GM12878 (cell line): ENCODE measurements at regions not wholly inside any gene's neighbourhood (a gene's known extent, or its start where the extent isn't known, plus 50 kb on each side); places are given as distances from the start of the nearest gene placed in this dataset.

Experiments used
- BACH1 ChIP-seq: fragments of 450-650 bp; IDR thresholded peaks from 2 replicates; pipeline ENCODE4 v1.6.1; 2017; ENCODE audit warnings: mild to moderate bottlenecking, borderline replicate concordance
- CEBPB ChIP-seq, 2 experiments: fragments of 150-350 bp in 1 of 2; IDR thresholded peaks; 2 replicates each; pipeline ENCODE4 v1.6.1; 2012 to 2014; ENCODE audit warnings: low read depth in 2 of 2, low read length in 2 of 2, borderline replicate concordance in 1 of 2, inconsistent platforms in 1 of 2
- CTCF ChIP-seq, 3 experiments: IDR thresholded peaks in 2 of 3; conservative IDR thresholded peaks in 1 of 3; 2 replicates each; pipeline ENCODE4 v1.5.1; 2011; ENCODE audit warnings: low read depth in 3 of 3, low read length in 3 of 3, mild to moderate bottlenecking in 3 of 3, control low read depth in 2 of 3, moderate library complexity in 2 of 3, inconsistent platforms in 1 of 3, mixed read lengths in 1 of 3; ENCODE audit not compliant: control insufficient read depth in 2 of 3, insufficient read depth in 1 of 3; ENCODE audit errors: extremely low read depth in 1 of 3
- NBN ChIP-seq: fragments of 450-650 bp; IDR thresholded peaks from 2 replicates; pipeline ENCODE4 v1.6.1; 2016
- NFIC ChIP-seq: IDR thresholded peaks from 2 replicates; pipeline ENCODE4 v1.6.1; 2012; ENCODE audit warnings: low read depth, mild to moderate bottlenecking, inconsistent platforms, low read length, moderate library complexity
- POLR2A ChIP-seq: IDR thresholded peaks from 2 replicates; pipeline ENCODE4 v1.6.1; 2011; ENCODE audit warnings: low read depth, mild to moderate bottlenecking, low read length
- POLR2AphosphoS5 ChIP-seq: IDR thresholded peaks from 2 replicates; pipeline ENCODE4 v1.6.1; 2011; ENCODE audit warnings: mild to moderate bottlenecking, low read length, inconsistent platforms
- REST ChIP-seq: IDR thresholded peaks from 2 replicates; pipeline ENCODE4 v1.6.1; 2012; ENCODE audit warnings: mild to moderate bottlenecking, low read depth, low read length

DNA sequence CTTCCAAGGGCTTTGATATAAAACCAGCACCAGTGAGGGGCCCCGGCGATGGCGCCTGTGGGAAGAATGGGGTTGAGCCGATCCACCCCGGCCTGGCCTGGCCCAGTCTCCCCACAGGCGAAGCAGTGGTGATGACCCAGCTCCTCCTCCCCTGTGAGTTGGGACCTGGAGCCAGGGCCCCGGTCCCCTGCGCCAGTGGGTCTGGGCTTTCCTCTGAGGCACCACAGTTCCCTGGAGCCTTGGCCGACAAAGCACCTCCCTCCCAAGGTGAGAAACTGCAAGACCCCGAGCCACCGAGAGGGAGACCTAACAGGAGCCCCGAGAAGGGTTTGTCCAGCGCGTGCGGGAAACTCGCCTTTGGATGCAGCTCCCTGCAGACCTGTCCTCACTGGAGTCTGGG, 942.9 kb downstream of the BRD1 start:
- TF ChIP-seq REST (no peak), NBN (no peak), BACH1 (no peak), CTCF (IDR thresholded peaks at IDR 0.05 in 2 of 3, conservative IDR thresholded peaks at IDR 0.05 in 1 of 3; ENCODE audit: control insufficient read depth in 2 of 3, extremely low read depth in 1 of 3, insufficient read depth in 1 of 3, low read depth in 3 of 3, low read length in 3 of 3) (no peak), POLR2A (no peak), POLR2AphosphoS5 (no peak), NFIC (no peak), CEBPB (IDR thresholded peaks at IDR 0.05; ENCODE audit: borderline replicate concordance in 1 of 2, low read depth in 2 of 2, low read length in 2 of 2) (no peak)
